H4 (cell line): ENCODE measurements at regions not wholly inside any gene's neighbourhood (a gene's known extent, or its start where the extent isn't known, plus 50 kb on each side); places are given as distances from the start of the nearest gene placed in this dataset.

Source experiments
- DNase-seq: peaks from one replicate; pipeline ENCODE4 v3.0.0-alpha.2; 2015; ENCODE audit warnings: low spot score

GRCh38 chr13:74966814-74967424 is 515.0 kb downstream of the TBC1D4 start:
- no peak for DNase-seq

- DNase-seq: no peak
Observed at GRCh38 chr13:74966275-74966674, 515.7 kb downstream of the TBC1D4 start.

GRCh38 chr13:74945637-74946036 is 536.3 kb downstream of the TBC1D4 start:
- no peak for DNase-seq

- DNase-seq: no peak
Observed at GRCh38 chr13:74931698-74932433, 550.1 kb downstream of the TBC1D4 start.

- DNase-seq: no peak
Observed at GRCh38 chr13:74930402-74931165, 551.4 kb downstream of the TBC1D4 start.

GRCh38 chr13:74929436-74929835 is 552.5 kb downstream of the TBC1D4 start:
- DNase-seq: no peak

GRCh38 chr13:74927823-74928222 is 554.1 kb downstream of the TBC1D4 start:
- DNase-seq: no peak

GRCh38 chr13:74922963-74923362 is 559.0 kb downstream of the TBC1D4 start:
- no peak for DNase-seq

- DNase-seq: no peak
Observed at GRCh38 chr13:74921326-74921725, 560.6 kb downstream of the TBC1D4 start.

GRCh38 chr13:74920920-74921319 is 561.0 kb downstream of the TBC1D4 start:
- DNase-seq: no peak

- DNase-seq: no peak
Observed at GRCh38 chr13:74920361-74920760, 561.6 kb downstream of the TBC1D4 start.

- DNase-seq: no peak
Observed at GRCh38 chr13:74919914-74920313, 562.1 kb downstream of the TBC1D4 start.

GRCh38 chr13:74912898-74913297 is 569.1 kb downstream of the TBC1D4 start:
- no peak for DNase-seq

GRCh38 chr13:74910415-74910814 is 571.6 kb downstream of the TBC1D4 start:
- no peak for DNase-seq

GRCh38 chr13:74907788-74908187 is 574.2 kb downstream of the TBC1D4 start:
- DNase-seq: no peak

GRCh38 chr13:74904556-74904955 is 577.4 kb downstream of the TBC1D4 start:
- DNase-seq: no peak

- no peak for DNase-seq
Observed at GRCh38 chr13:74895042-74895796, 586.8 kb downstream of the TBC1D4 start.

GRCh38 chr13:74892096-74892495 is 589.9 kb downstream of the TBC1D4 start:
- DNase-seq: no peak

- peak; percentile 48 for DNase-seq
Observed at GRCh38 chr13:74891610-74892009, 590.4 kb downstream of the TBC1D4 start.

- DNase-seq: peak; percentile 6
Observed at GRCh38 chr13:74889321-74889720, 592.6 kb downstream of the TBC1D4 start.

GRCh38 chr13:74886502-74886901 is 595.5 kb downstream of the TBC1D4 start:
- DNase-seq: peak; percentile 8

- no peak for DNase-seq
Observed at GRCh38 chr13:74883834-74884233, 598.1 kb downstream of the TBC1D4 start.
